Uterus (tissue), 3 donors: ENCODE measurements at regions not wholly inside any gene's neighbourhood (a gene's known extent, or its start where the extent isn't known, plus 50 kb on each side); places are given as distances from the start of the nearest gene placed in this dataset.
"Not testable (repeated sequence)": the region's sequence is repeated elsewhere in the genome, so short reads cannot be mapped to it uniquely, and the experiment has no call there.

Source experiments
- DNase-seq, 2 donors: peaks; one replicate each; pipeline ENCODE4 v3.0.0-alpha.2; 2019 to 2020
- H3K27ac ChIP-seq, 2 donors: fragments of 200-600 bp; sonication (generic); 1 replicate in 1 of 2; 2 replicates in 1 of 2; pipeline ENCODE4 v1.5.1; 2016 to 2018
- H3K27me3 ChIP-seq, 2 donors: fragments of 200-600 bp; sonication (generic); one replicate each; pipeline ENCODE4 v1.5.1; 2018 to 2019; ENCODE audit warnings: control low read depth in 1 of 2
- H3K36me3 ChIP-seq, 2 donors: fragments of 200-600 bp; sonication (generic); one replicate each; pipeline ENCODE4 v1.5.1; 2019; ENCODE audit warnings: control low read depth in 1 of 2
- H3K4me1 ChIP-seq, 2 donors: fragments of 200-600 bp; sonication (generic); one replicate each; pipeline ENCODE4 v1.5.1; 2018 to 2019; ENCODE audit warnings: control low read depth in 1 of 2
- H3K4me3 ChIP-seq, 2 donors: fragments of 200-600 bp; sonication (generic); 1 replicate in 1 of 2; 2 replicates in 1 of 2; pipeline ENCODE4 v1.5.1; 2018 to 2019; ENCODE audit warnings: mild to moderate bottlenecking in 1 of 2
- H3K9me3 ChIP-seq, 2 donors: fragments of 200-600 bp; sonication (generic); one replicate each; pipeline ENCODE4 v1.5.1; 2019; ENCODE audit warnings: control low read depth in 1 of 2
- CTCF ChIP-seq, 4 experiments: fragments of 200-600 bp in 2 of 4; fragments of 450-650 bp in 2 of 4; sonication (generic) in 2 of 4; IDR thresholded peaks; one replicate each; pipeline ENCODE4 v1.5.1; 2016 to 2019; ENCODE audit warnings: antibody characterized with exemption in 4 of 4, mild to moderate bottlenecking in 2 of 4, moderate library complexity in 1 of 4
- POLR2A ChIP-seq, 2 donors: fragments of 450-650 bp; IDR thresholded peaks; one replicate each; pipeline ENCODE4 v1.6.1; 2016; ENCODE audit warnings: antibody characterized with exemption in 2 of 2, mild to moderate bottlenecking in 1 of 2, moderate library complexity in 1 of 2
- intact Hi-C: fragments of 100-400 bp; cut with DNase I; formaldehyde crosslinking; loops from one replicate; pipeline ENCODE4 v1.15.1; 2023; ENCODE audit warnings: low total_unique reads
- donor health status: DM: yes; HTN: yes; CAD: no.

DNA sequence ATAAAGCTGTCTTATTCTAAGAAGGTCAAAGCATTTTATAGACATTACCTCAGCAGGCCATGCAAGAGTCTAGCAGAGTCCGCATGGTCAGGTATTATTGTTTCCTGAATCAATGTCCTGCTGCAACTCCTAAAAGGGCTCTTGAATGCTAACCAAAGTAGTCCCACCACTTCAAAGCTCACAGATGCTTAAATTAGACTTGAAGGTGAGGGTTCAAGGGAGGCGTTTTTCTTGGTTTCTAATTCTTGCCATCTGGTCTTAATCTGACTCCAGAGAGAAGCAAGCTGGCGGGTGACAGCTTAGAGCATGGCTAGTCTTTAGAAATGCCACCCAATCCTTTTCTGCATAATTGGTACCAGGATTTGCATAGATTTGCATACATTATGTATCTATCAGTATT is 226.3 kb downstream of the MREG start:
- Histone ChIP-seq H3K4me3 (no peak overlapping the region), H3K36me3 (no peaks in the 10 kb centered on the region), H3K9me3 (no peaks in the 10 kb centered on the region), H3K27me3 (no peaks in the 10 kb centered on the region), H3K27ac (no peak overlapping the region), H3K4me1 (no peaks in the 10 kb centered on the region)
- TF ChIP-seq POLR2A (IDR thresholded peaks at IDR 0.05) = no peak
- TF ChIP-seq CTCF (IDR thresholded peaks at IDR 0.05) = no peak
- DNase-seq = no peak
- intact Hi-C loops = no loop called here

- Histone ChIP-seq H3K4me3 (no peak overlapping the region), H3K4me1 (no peaks in the 10 kb centered on the region), H3K27ac (peak overlapping the region in 1 of 2 donors; percentile 42), H3K27me3 (no peaks in the 10 kb centered on the region), H3K9me3 (no peaks in the 10 kb centered on the region), H3K36me3 (no peaks in the 10 kb centered on the region)
- intact Hi-C loops = no loop called here
- TF ChIP-seq CTCF (IDR thresholded peaks at IDR 0.05) (no peak), POLR2A (IDR thresholded peaks at IDR 0.05) (no peak)
- DNase-seq = peak in 1 of 2 donors; percentile 27
These were observed 229.0 kb downstream of the MREG start for GRCh38 chr2:215784371-215784783.

DNA sequence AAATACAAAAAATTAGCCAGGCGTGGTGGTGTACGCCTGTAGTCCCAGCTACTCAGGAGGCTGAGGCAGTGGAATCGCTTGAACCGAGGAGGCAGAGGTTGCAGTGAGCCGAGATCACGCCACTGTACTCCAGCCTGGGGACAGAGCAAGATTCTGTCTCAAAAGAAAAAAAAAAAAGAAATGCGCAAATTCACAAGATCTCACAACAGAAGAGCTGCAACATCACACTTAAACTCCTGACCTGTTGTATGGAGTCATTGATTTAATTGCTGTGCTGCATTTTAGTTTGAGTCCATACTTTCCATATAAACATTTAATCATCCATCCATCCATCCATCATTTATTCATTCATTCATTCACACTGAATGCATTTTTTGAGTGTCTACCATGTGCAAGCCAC is 229.7 kb downstream of the MREG start:
- peak overlapping the region in 1 of 2 donors; percentile 23 for H3K27ac ChIP-seq
- H3K4me3 ChIP-seq, H3K9me3 ChIP-seq, H3K4me1 ChIP-seq, intact Hi-C loops, DNase-seq, H3K36me3 ChIP-seq, H3K27me3 ChIP-seq: not testable (repeated sequence)

GRCh38 chr2:215782965-215783364 is 230.4 kb downstream of the MREG start:
- Histone ChIP-seq H3K27ac (no peak overlapping the region), H3K4me1 (no peaks in the 10 kb centered on the region)

DNA sequence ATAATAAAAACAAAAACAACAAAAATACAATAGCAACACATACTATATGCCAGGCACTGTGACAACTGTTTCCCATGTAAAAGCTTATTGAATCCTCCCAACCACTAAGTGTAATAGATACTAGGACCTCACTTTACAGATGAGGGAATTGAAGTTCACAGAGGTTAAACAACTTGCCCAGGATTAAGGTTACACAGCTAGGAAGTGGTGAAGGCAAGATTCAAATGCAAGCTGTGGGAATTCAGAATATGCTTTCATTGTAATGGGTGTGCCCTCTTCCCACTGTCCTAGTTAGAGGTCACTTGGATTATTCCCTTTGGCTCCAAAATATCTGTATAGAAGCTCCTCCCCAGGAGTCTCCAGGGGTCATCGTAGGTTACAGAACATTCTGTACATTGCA is 231.1 kb downstream of the MREG start:
- Histone ChIP-seq H3K9me3 (no peaks in the 10 kb centered on the region), H3K27ac (no peak overlapping the region), H3K27me3 (no peaks in the 10 kb centered on the region), H3K4me3 (no peak overlapping the region), H3K4me1 (no peaks in the 10 kb centered on the region), H3K36me3 (no peaks in the 10 kb centered on the region)
- TF ChIP-seq POLR2A (IDR thresholded peaks at IDR 0.05) = no peak
- no peak for TF ChIP-seq CTCF (IDR thresholded peaks at IDR 0.05)
- DNase-seq = no peak
- intact Hi-C loops = no loop called here

More at GRCh38 chr2:215782965-215783364, 230.4 kb downstream of the MREG start:
- no peaks in the 10 kb centered on the region for H3K27me3 ChIP-seq
- DNase-seq = no peak
- H3K9me3 ChIP-seq = no peaks in the 10 kb centered on the region
- no peak overlapping the region for H3K4me3 ChIP-seq
- intact Hi-C loops = no loop called here
- no peaks in the 10 kb centered on the region for H3K36me3 ChIP-seq
- no peak for TF ChIP-seq POLR2A (IDR thresholded peaks at IDR 0.05)
- TF ChIP-seq CTCF (IDR thresholded peaks at IDR 0.05) = no peak
